ENCODE measurements at regions not wholly inside any gene's neighbourhood (a gene's known extent, or its start where the extent isn't known, plus 50 kb on each side); places are given as distances from the start of the nearest gene placed in this dataset.

- peak; percentile 35 for DNase-seq (ENCODE audit: low read depth)
- no peak overlapping the region for H3K4me3 ChIP-seq (ENCODE audit: low read length)
- TF ChIP-seq CTCF (IDR thresholded peaks at IDR 0.05; ENCODE audit: insufficient read depth, low read depth, low read length, missing control alignments), result no peak
These were observed 160.0 kb downstream of the HNRNPD start for GRCh38 chr4:82213485-82214417.

- DNase-seq (ENCODE audit: low read depth), result peak; percentile 64
- peak; percentile 69 for TF ChIP-seq CTCF (IDR thresholded peaks at IDR 0.05; ENCODE audit: insufficient read depth, low read depth, low read length, missing control alignments)
- no peak overlapping the region for H3K4me3 ChIP-seq (ENCODE audit: low read length)
These were observed 171.8 kb downstream of the HNRNPD start for GRCh38 chr4:82201805-82202641.

- DNase-seq (ENCODE audit: low read depth), result peak; percentile 35
- TF ChIP-seq CTCF (IDR thresholded peaks at IDR 0.05; ENCODE audit: insufficient read depth, low read depth, low read length, missing control alignments), result no peak
- H3K4me3 ChIP-seq (ENCODE audit: low read length), result no peak overlapping the region
These were observed 172.5 kb downstream of the HNRNPD start for GRCh38 chr4:82201303-82201702.

- no peak for DNase-seq (ENCODE audit: low read depth)
- no peak for TF ChIP-seq CTCF (IDR thresholded peaks at IDR 0.05; ENCODE audit: insufficient read depth, low read depth, low read length, missing control alignments)
- H3K4me3 ChIP-seq (ENCODE audit: low read length), result no peak overlapping the region
These were observed 173.7 kb downstream of the HNRNPD start for GRCh38 chr4:82200046-82200445.

- DNase-seq (ENCODE audit: low read depth), result no peak
- TF ChIP-seq CTCF (IDR thresholded peaks at IDR 0.05; ENCODE audit: insufficient read depth, low read depth, low read length, missing control alignments), result no peak
- H3K4me3 ChIP-seq (ENCODE audit: low read length), result no peak overlapping the region
These were observed 179.5 kb downstream of the HNRNPD start for GRCh38 chr4:82194329-82194728.

GRCh38 chr4:82192017-82192673 is 181.6 kb downstream of the HNRNPD start:
- DNase-seq (ENCODE audit: low read depth), result no peak
- TF ChIP-seq CTCF (IDR thresholded peaks at IDR 0.05; ENCODE audit: insufficient read depth, low read depth, low read length, missing control alignments), result no peak
- H3K4me3 ChIP-seq (ENCODE audit: low read length), result no peak overlapping the region

Measured in epithelial cell of esophagus (primary cell).